Activated CD4-positive, alpha-beta T cell treated with anti-CD3 and anti-CD28 coated beads for 36 hours (primary cell): ENCODE measurements at regions not wholly inside any gene's neighbourhood (a gene's known extent, or its start where the extent isn't known, plus 50 kb on each side); places are given as distances from the start of the nearest gene placed in this dataset.

Source experiments
- ATAC-seq: fragments of 200-7000 bp; cut with Tn5 transposase; one replicate; pipeline ENCODE4 v1.10.0; 2021; ENCODE audit warnings: mild to moderate bottlenecking, moderate library complexity
- CTCF ChIA-PET: fragments of 350-600 bp; sonication (Branson Sonifier 250); formaldehyde crosslinking; loops from one replicate; lab custom pipeline; 2021; ENCODE audit warnings: antibody characterized with exemption; lab: Charles Lee
- POLR2A ChIA-PET: fragments of 350-600 bp; sonication (Branson Sonifier 250); formaldehyde crosslinking; loops from one replicate; lab custom pipeline; 2021; ENCODE audit warnings: antibody characterized with exemption, inconsistent platforms; lab: Charles Lee
- DNase-seq: peaks from one replicate; pipeline ENCODE4 v3.0.0-alpha.2; 2020
- H3K27ac Mint-ChIP-seq: one replicate; pipeline ENCODE4 v1.8.0; 2021; ENCODE audit warnings: mixed read lengths
- H3K27me3 Mint-ChIP-seq: one replicate; pipeline ENCODE4 v1.8.0; 2021; ENCODE audit warnings: mixed read lengths
- H3K36me3 Mint-ChIP-seq: one replicate; pipeline ENCODE4 v1.8.0; 2021; ENCODE audit warnings: low read depth, mixed read lengths
- H3K4me1 Mint-ChIP-seq: one replicate; pipeline ENCODE4 v1.8.0; 2021; ENCODE audit warnings: mixed read lengths
- H3K4me3 Mint-ChIP-seq: one replicate; pipeline ENCODE4 v1.8.0; 2021; ENCODE audit warnings: mild to moderate bottlenecking, moderate library complexity, mixed read lengths
- H3K9me3 Mint-ChIP-seq: one replicate; pipeline ENCODE4 v1.8.0; 2021; ENCODE audit warnings: low read depth, mixed read lengths
- intact Hi-C, 2 experiments: fragments of 100-400 bp; cut with DNase I in 1 of 2; cut with micrococcal nuclease in 1 of 2; formaldehyde crosslinking; loops; one replicate each; pipeline versions ENCODE4 v1.14.2 to v1.15.1; 2022 to 2024; cut with DNase I, micrococcal nuclease

- POLR2A ChIA-PET, result no interaction called here
- Mint-ChIP-seq H3K9me3 (no peaks in the 10 kb centered on the region), H3K27me3 (no peaks in the 10 kb centered on the region), H3K4me3 (no peak overlapping the region), H3K4me1 (no peaks in the 10 kb centered on the region), H3K36me3 (no peaks in the 10 kb centered on the region), H3K27ac (no peak overlapping the region)
- intact Hi-C loops, result no loop called here
- CTCF ChIA-PET, result no interaction called here
- ATAC-seq (no peak), DNase-seq (no peak)
These were observed 137.8 kb upstream of the ZFHX3 start for GRCh38 chr16:73185737-73186136.

DNA sequence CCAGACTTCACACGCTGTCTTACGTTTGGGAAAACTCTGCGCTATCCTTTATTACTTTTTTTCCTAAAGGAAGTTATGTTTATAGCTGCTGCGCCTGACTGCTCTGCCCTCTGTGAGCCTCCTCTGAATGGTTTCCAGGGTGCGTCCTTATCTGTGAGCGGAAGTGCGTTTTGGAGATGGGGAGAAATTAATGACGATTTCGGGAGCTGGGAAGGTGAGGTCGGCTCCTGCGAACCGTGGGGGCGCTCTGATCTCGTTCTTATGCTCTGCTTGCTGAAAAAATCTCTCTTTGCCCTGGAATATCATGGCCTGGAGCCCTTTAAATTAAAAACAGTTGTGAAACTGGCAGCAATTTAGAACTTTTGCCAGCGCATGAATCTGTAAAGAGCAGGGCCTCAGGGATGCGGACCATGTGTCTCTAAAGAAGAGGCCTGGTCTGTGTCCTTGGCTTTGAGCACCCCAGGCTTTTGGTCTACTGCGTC is 135.7 kb upstream of the ZFHX3 start:
- CTCF ChIA-PET, result no interaction called here
- H3K27me3 Mint-ChIP-seq, result no peaks in the 10 kb centered on the region

GRCh38 chr16:73179705-73180331 is 131.9 kb upstream of the ZFHX3 start:
- ChIA-PET CTCF (no interaction called here), POLR2A (no interaction called here)
- Mint-ChIP-seq H3K9me3 (no peaks in the 10 kb centered on the region), H3K36me3 (no peaks in the 10 kb centered on the region), H3K27me3 (no peaks in the 10 kb centered on the region), H3K27ac (no peak overlapping the region), H3K4me3 (no peak overlapping the region), H3K4me1 (no peaks in the 10 kb centered on the region)
- intact Hi-C loops, result no loop called here
- DNase-seq (no peak), ATAC-seq (no peak)

More for the DNA sequence above, 135.7 kb upstream of the ZFHX3 start:
- intact Hi-C loops, result no loop called here
- DNase-seq (no peak), ATAC-seq (no peak)
- Mint-ChIP-seq H3K27ac (no peak overlapping the region), H3K4me3 (no peak overlapping the region), H3K4me1 (no peaks in the 10 kb centered on the region), H3K36me3 (no peaks in the 10 kb centered on the region), H3K9me3 (no peaks in the 10 kb centered on the region)
- POLR2A ChIA-PET, result no interaction called here

- H3K4me3 Mint-ChIP-seq, result no peak overlapping the region
- H3K27me3 Mint-ChIP-seq, result no peaks in the 10 kb centered on the region
- no peaks in the 10 kb centered on the region for H3K9me3 Mint-ChIP-seq
- no peaks in the 10 kb centered on the region for H3K36me3 Mint-ChIP-seq
- intact Hi-C loops, result no loop called here
- no peak for ATAC-seq
- H3K27ac Mint-ChIP-seq, result no peak overlapping the region
- ChIA-PET CTCF (interaction anchor here (0.6 to 0.7 kb wide), 2 partner anchors 13 to 82 kb away, joined by 3 read pairs; no protein-coding TSS in a partner anchor), POLR2A (no interaction called here)
- no peaks in the 10 kb centered on the region for H3K4me1 Mint-ChIP-seq
- no peak for DNase-seq
These were observed 129.9 kb upstream of the ZFHX3 start for GRCh38 chr16:73177729-73178295.

DNA sequence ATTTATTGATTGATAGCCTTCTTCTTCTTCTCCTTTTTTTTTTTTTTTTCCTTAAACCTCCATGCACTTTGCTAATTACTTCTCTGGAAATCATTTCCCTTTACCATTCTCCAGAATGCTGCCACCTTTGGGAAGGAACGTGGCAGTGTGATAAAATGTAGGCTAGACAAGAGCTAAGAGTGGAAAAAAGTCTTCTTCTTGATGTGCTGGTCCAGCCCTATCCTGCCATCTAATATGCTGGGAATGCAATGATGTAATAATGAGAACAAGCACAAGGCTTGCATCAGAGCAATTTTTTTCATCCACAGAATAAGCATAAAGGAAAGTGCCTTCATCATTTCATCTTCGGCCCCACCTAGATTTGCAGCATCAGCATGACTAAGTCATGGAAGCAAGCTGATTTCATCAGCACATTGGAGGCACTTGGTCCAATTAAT is 128.7 kb upstream of the ZFHX3 start:
- H3K36me3 Mint-ChIP-seq, result no peaks in the 10 kb centered on the region
- H3K9me3 Mint-ChIP-seq, result no peaks in the 10 kb centered on the region
- ATAC-seq (no peak), DNase-seq (no peak)
- no peak overlapping the region for H3K27ac Mint-ChIP-seq
- POLR2A ChIA-PET, result no interaction called here
- H3K4me3 Mint-ChIP-seq, result no peak overlapping the region
- no peaks in the 10 kb centered on the region for H3K4me1 Mint-ChIP-seq
- intact Hi-C loops, result no loop called here
- no peaks in the 10 kb centered on the region for H3K27me3 Mint-ChIP-seq
- CTCF ChIA-PET, result no interaction called here

DNA sequence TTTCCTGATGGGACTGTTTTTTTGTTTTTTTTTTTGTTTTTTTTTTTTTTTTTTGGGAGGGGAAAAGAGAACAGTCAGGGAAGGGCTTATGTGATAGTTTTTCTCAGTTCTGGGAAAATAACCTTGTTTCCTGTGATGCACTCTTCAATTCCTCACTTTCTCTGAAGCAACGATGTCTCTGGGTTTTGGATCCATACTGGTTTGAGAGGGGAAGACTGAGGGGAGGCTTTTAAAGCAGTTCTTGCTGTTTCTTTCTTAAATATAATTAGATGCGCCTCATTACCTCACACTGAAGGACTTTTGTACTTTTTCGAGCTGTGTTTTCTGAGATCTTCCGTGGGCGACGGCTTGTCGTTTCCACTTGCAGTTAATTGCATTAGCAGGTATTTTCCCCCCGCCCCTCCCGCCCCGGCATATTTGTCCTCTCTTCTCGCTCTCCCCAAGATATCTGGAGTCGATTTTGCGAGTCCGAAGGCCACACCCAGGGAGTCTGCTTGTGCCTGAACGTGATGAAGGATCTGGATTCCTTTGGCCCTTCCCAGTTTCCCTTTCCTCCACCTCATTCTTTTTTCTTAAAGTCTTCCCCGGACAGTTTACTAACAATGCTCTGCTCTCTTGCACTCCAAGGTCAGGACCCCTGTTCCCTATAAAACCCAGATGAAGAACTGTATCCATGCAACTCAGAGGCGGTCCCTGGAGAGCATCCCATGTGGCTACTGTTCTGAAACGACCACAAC is 125.2 kb upstream of the ZFHX3 start:
- no peak for ATAC-seq
- POLR2A ChIA-PET, result no interaction called here
- no peaks in the 10 kb centered on the region for H3K4me1 Mint-ChIP-seq
- CTCF ChIA-PET, result no interaction called here
- H3K27ac Mint-ChIP-seq, result no peak overlapping the region
- no peaks in the 10 kb centered on the region for H3K9me3 Mint-ChIP-seq
- H3K27me3 Mint-ChIP-seq, result no peaks in the 10 kb centered on the region
- no peak overlapping the region for H3K4me3 Mint-ChIP-seq
- no peak for DNase-seq
- no peaks in the 10 kb centered on the region for H3K36me3 Mint-ChIP-seq
- intact Hi-C loops, result no loop called here

DNA sequence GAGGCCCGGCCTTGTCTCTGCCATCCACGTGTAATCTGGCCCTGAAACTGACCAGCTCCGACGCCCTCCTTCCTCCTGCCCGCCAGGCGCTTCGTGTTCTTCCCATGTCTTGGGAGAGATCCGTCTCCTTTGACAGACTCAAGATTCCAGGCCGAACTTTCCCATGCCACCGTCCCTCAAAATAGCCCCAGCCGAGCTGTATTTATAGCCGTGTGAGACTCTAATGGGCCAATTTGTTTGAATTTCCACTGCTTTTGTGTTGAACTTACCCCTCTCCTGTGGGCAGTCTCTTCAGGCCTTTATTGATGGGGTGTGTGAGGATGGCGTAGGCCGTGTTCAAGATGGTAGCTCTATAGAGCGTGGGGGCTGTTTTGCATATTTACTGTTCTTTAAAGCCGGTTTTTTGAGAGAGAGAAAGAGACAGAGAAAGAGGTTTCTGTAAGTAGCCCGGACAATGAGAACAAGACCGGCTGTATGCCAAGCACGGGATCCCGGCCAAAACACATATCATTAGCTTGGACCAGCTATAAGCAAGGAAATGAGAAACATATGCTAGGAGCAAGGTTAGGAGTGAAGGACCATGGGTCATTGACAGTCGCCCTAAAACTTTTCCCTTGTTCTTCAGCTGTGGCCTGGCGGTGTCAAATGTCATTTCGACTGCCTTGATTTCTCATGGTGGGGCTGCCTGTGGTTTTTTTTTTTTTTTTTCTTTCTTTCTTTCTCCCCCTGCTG is 124.5 kb upstream of the ZFHX3 start:
- ChIA-PET POLR2A (no interaction called here), CTCF (no interaction called here)
- no peaks in the 10 kb centered on the region for H3K27me3 Mint-ChIP-seq
- H3K4me1 Mint-ChIP-seq, result no peaks in the 10 kb centered on the region
- DNase-seq (no peak), ATAC-seq (no peak)
- H3K4me3 Mint-ChIP-seq, result no peak overlapping the region
- intact Hi-C loops, result no loop called here
- no peak overlapping the region for H3K27ac Mint-ChIP-seq
- no peaks in the 10 kb centered on the region for H3K36me3 Mint-ChIP-seq
- no peaks in the 10 kb centered on the region for H3K9me3 Mint-ChIP-seq

DNA sequence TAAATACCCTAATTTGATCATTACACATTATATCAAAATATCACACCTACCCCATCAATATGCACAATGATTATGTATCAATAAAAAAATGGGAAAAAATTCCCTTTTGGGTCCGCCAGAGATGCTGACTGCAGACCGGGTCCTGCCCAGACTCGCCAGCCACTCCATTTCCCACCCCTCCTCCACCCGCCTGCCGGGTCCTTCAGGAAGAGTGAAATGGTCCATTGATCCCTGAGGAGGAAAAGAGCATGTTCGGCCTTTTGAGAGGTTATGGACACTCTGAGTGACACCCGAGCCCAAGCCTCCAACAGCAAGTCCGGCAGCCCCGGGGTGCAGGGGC is 123.9 kb upstream of the ZFHX3 start:
- POLR2A ChIA-PET, result no interaction called here
- Mint-ChIP-seq H3K4me3 (no peak overlapping the region), H3K27ac (no peak overlapping the region), H3K4me1 (peaks cover 1% of the 10 kb centered on the region), H3K27me3 (no peaks in the 10 kb centered on the region), H3K9me3 (no peaks in the 10 kb centered on the region), H3K36me3 (no peaks in the 10 kb centered on the region)
- CTCF ChIA-PET, result no interaction called here
- intact Hi-C loops, result no loop called here
- DNase-seq, result no peak
- no peak for ATAC-seq

GRCh38 chr16:73171380-73171779 is 123.5 kb upstream of the ZFHX3 start:
- no peak for ATAC-seq
- H3K27me3 Mint-ChIP-seq, result no peaks in the 10 kb centered on the region

GRCh38 chr16:73170612-73171038 is 122.7 kb upstream of the ZFHX3 start:
- Mint-ChIP-seq H3K27ac (no peak overlapping the region), H3K4me1 (peaks cover 10% of the 10 kb centered on the region), H3K36me3 (no peaks in the 10 kb centered on the region), H3K9me3 (no peaks in the 10 kb centered on the region), H3K4me3 (no peak overlapping the region), H3K27me3 (no peaks in the 10 kb centered on the region)
- POLR2A ChIA-PET, result no interaction called here
- ATAC-seq (no peak), DNase-seq (no peak)
- intact Hi-C loops, result no loop called here
- CTCF ChIA-PET, result no interaction called here

More at GRCh38 chr16:73171380-73171779, 123.5 kb upstream of the ZFHX3 start:
- H3K4me3 Mint-ChIP-seq, result no peak overlapping the region
- POLR2A ChIA-PET, result no interaction called here
- H3K27ac Mint-ChIP-seq, result no peak overlapping the region
- no peaks in the 10 kb centered on the region for H3K36me3 Mint-ChIP-seq
- H3K4me1 Mint-ChIP-seq, result peaks cover 6% of the 10 kb centered on the region
- CTCF ChIA-PET, result no interaction called here
- no peak for DNase-seq
- intact Hi-C loops, result no loop called here
- H3K9me3 Mint-ChIP-seq, result no peaks in the 10 kb centered on the region

GRCh38 chr16:73166947-73167550 is 119.1 kb upstream of the ZFHX3 start:
- no peaks in the 10 kb centered on the region for H3K36me3 Mint-ChIP-seq
- DNase-seq, result no peak
- no peak overlapping the region for H3K27ac Mint-ChIP-seq
- peaks cover 10% of the 10 kb centered on the region for H3K4me1 Mint-ChIP-seq
- no peaks in the 10 kb centered on the region for H3K9me3 Mint-ChIP-seq
- no peak for ATAC-seq
- H3K27me3 Mint-ChIP-seq, result no peaks in the 10 kb centered on the region
- ChIA-PET POLR2A (no interaction called here), CTCF (interaction anchor here (0.9 kb wide), 1 partner anchor 335 kb away, joined by 4 read pairs; no protein-coding TSS in a partner anchor)
- intact Hi-C loops, result no loop called here
- H3K4me3 Mint-ChIP-seq, result no peak overlapping the region
